ENCODE measurements at regions not wholly inside any gene's neighbourhood (a gene's known extent, or its start where the extent isn't known, plus 50 kb on each side); places are given as distances from the start of the nearest gene placed in this dataset.

DNA sequence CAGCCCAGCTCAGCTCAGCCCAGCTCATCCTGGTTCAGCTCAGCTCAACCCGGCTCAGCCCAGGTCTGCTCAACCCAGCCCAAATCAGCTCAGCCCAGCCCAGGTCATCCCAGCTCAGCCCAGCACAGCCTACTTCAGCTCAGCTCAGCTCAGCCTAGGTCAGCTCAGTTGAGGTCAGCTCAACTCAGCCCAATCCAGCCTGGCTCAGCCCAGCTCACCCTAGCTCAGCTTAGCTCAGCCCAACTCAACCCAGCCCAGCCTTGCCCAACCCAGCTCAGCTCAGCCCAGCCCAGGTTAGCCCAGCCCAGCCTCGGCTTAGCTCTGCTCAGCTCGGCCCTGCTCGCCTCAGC lies 332.3 kb downstream of the TMEM121 start:
- no peak for TF ChIP-seq CEBPB (IDR thresholded peaks at IDR 0.05)
- no peak for TF ChIP-seq NFIC (IDR thresholded peaks at IDR 0.05)
- TF ChIP-seq TAF1 (IDR thresholded peaks at IDR 0.05; ENCODE audit: low read depth): no peak
- no peak for TF ChIP-seq EGR1 (IDR thresholded peaks at IDR 0.05)
- no peak for TF ChIP-seq RAD21 (IDR thresholded peaks at IDR 0.05; ENCODE audit: low read depth)
- no peak for TF ChIP-seq TEAD4 (IDR thresholded peaks at IDR 0.05)
- TF ChIP-seq CREB1 (IDR thresholded peaks at IDR 0.05; ENCODE audit: low read depth): no peak
- TF ChIP-seq FOXM1 (IDR thresholded peaks at IDR 0.05; ENCODE audit: borderline replicate concordance, low read depth): no peak
- TF ChIP-seq, protein P1, sequence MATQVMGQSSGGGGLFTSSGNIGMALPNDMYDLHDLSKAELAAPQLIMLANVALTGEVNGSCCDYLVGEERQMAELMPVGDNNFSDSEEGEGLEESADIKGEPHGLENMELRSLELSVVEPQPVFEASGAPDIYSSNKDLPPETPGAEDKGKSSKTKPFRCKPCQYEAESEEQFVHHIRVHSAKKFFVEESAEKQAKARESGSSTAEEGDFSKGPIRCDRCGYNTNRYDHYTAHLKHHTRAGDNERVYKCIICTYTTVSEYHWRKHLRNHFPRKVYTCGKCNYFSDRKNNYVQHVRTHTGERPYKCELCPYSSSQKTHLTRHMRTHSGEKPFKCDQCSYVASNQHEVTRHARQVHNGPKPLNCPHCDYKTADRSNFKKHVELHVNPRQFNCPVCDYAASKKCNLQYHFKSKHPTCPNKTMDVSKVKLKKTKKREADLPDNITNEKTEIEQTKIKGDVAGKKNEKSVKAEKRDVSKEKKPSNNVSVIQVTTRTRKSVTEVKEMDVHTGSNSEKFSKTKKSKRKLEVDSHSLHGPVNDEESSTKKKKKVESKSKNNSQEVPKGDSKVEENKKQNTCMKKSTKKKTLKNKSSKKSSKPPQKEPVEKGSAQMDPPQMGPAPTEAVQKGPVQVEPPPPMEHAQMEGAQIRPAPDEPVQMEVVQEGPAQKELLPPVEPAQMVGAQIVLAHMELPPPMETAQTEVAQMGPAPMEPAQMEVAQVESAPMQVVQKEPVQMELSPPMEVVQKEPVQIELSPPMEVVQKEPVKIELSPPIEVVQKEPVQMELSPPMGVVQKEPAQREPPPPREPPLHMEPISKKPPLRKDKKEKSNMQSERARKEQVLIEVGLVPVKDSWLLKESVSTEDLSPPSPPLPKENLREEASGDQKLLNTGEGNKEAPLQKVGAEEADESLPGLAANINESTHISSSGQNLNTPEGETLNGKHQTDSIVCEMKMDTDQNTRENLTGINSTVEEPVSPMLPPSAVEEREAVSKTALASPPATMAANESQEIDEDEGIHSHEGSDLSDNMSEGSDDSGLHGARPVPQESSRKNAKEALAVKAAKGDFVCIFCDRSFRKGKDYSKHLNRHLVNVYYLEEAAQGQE (IDR thresholded peaks at IDR 0.05; ENCODE audit: low read depth): no peak
- TF ChIP-seq TCF12 (IDR thresholded peaks at IDR 0.05; ENCODE audit: low read depth): no peak
- TF ChIP-seq EP300 (IDR thresholded peaks at IDR 0.05; ENCODE audit: borderline replicate concordance): no peak
- TF ChIP-seq, protein P2, sequence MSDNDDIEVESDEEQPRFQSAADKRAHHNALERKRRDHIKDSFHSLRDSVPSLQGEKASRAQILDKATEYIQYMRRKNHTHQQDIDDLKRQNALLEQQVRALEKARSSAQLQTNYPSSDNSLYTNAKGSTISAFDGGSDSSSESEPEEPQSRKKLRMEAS (IDR thresholded peaks at IDR 0.05): no peak
- no peak for TF ChIP-seq YY1 (IDR thresholded peaks at IDR 0.05; ENCODE audit: low read depth)
- TF ChIP-seq, protein P3, sequence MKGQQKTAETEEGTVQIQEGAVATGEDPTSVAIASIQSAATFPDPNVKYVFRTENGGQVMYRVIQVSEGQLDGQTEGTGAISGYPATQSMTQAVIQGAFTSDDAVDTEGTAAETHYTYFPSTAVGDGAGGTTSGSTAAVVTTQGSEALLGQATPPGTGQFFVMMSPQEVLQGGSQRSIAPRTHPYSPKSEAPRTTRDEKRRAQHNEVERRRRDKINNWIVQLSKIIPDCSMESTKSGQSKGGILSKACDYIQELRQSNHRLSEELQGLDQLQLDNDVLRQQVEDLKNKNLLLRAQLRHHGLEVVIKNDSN (IDR thresholded peaks at IDR 0.05): no peak
